RWPE2 (cell line): ENCODE measurements at regions not wholly inside any gene's neighbourhood (a gene's known extent, or its start where the extent isn't known, plus 50 kb on each side); places are given as distances from the start of the nearest gene placed in this dataset.
"Not testable (repeated sequence)": the region's sequence is repeated elsewhere in the genome, so short reads cannot be mapped to it uniquely, and the experiment has no call there.

Source experiments
- ATAC-seq: fragments of 200-7000 bp; cut with Tn5 transposase; 3 replicates; pipeline ENCODE4 v1.9.1; 2021; ENCODE audit warnings: low read depth
- DNase-seq: peaks from one replicate; pipeline ENCODE4 v3.0.0-alpha.2; 2020; ENCODE audit warnings: low spot score
- H3K27ac ChIP-seq: fragments of 450-650 bp; 2 replicates; pipeline ENCODE4 v1.5.1; 2017; ENCODE audit warnings: mild to moderate bottlenecking; ENCODE audit not compliant: poor library complexity, severe bottlenecking
- H3K27me3 ChIP-seq: fragments of 250-450 bp; sonication (Bioruptor Pico); 2 replicates; pipeline ENCODE4 v1.5.1; 2021; ENCODE audit warnings: mild to moderate bottlenecking, moderate library complexity; ENCODE audit not compliant: insufficient read depth, poor library complexity, severe bottlenecking
- H3K36me3 ChIP-seq: fragments of 250-450 bp; sonication (Bioruptor Pico); 2 replicates; pipeline ENCODE4 v1.5.1; 2020; ENCODE audit warnings: low read depth, mild to moderate bottlenecking, moderate library complexity
- H3K4me1 ChIP-seq: fragments of 250-450 bp; sonication (Bioruptor Pico); 2 replicates; pipeline ENCODE4 v1.5.1; 2021; ENCODE audit warnings: mild to moderate bottlenecking, moderate library complexity; ENCODE audit not compliant: insufficient read depth, poor library complexity, severe bottlenecking
- H3K4me3 ChIP-seq: fragments of 250-450 bp; sonication (Bioruptor Pico); 2 replicates; pipeline ENCODE4 v1.5.1; 2021; ENCODE audit warnings: mild to moderate bottlenecking, moderate library complexity; ENCODE audit not compliant: severe bottlenecking
- H3K9me3 ChIP-seq: fragments of 250-450 bp; sonication (Bioruptor Pico); 2 replicates; pipeline ENCODE4 v1.5.1; 2021; ENCODE audit warnings: mild to moderate bottlenecking, moderate library complexity; ENCODE audit not compliant: severe bottlenecking
- CTCF ChIP-seq: fragments of 450-650 bp; IDR thresholded peaks from one replicate; pipeline ENCODE4 v1.5.1; 2017; ENCODE audit warnings: mild to moderate bottlenecking, moderate library complexity; ENCODE audit not compliant: poor library complexity, severe bottlenecking

DNA sequence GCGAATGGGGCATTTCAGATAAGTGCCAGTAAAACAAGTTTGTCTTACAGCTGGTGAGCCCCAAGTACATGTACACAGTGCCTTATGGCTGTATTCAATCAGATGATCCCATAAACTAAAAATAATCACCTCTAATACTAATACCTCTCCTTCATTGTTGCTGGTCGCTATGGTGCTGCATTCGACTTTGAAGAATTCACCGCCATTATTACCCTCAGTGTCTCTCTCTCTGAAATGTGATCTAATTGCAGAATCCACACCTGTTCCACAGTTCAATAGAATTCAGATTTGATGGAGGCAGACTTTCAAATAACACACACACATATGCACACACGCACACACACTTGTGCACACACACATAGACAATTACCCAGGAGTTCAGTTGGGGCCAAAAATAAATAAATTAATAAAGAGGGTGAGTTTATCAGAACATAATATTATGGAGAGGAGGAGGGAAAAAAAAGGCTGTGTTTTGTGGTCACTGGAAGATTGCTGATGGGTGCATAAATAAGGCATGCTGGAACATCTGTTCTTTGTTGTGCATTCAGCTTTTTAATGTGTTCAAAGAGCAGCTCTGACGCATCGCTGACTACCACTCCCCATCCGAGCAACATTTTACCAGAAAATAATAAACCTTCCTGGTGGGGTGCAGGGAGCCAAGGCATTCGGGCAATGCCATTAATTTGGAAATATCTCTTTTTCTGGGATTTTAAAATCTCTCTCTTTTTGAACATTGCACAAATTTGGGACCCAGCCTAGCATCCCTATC is 235.7 kb downstream of the SATB1 start:
- DNase-seq (no peak), ATAC-seq (no peak)
- Histone ChIP-seq H3K27ac (no peak overlapping the region), H3K4me3 (no peak overlapping the region), H3K4me1 (peaks cover 8% of the 10 kb centered on the region), H3K9me3 (no peaks in the 10 kb centered on the region), H3K27me3 (no peaks in the 10 kb centered on the region), H3K36me3 (no peaks in the 10 kb centered on the region)
- TF ChIP-seq CTCF = no peak

- no peaks in the 10 kb centered on the region for H3K27me3 ChIP-seq
- H3K27ac ChIP-seq = no peak overlapping the region
- H3K4me3 ChIP-seq = no peak overlapping the region
- no peak for TF ChIP-seq CTCF
- H3K4me1 ChIP-seq = peaks cover 4% of the 10 kb centered on the region
- H3K36me3 ChIP-seq = no peaks in the 10 kb centered on the region
- DNase-seq = no peak
- no peak for ATAC-seq
- H3K9me3 ChIP-seq = no peaks in the 10 kb centered on the region
Measured at GRCh38 chr3:18188491-18188890, 236.6 kb downstream of the SATB1 start.

DNA sequence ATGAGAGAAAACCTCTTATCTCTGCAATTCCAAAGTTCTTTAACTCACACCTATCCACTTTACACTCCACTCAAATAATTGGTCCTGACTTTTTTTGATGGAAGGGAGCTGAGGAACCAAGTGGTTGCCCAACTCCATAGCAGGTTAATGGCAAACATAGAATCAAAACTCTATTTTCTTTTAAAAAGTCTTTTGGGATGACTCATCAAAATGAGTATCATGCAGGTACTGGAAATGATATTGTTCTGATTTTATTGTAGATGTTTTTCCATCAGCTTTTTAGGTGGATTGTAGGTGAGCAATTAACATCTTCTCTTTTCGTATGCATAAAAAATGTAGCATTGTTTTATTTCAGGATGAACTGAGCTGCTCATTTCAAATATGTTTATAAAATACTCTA is 239.5 kb downstream of the SATB1 start:
- Histone ChIP-seq H3K4me3 (no peak overlapping the region), H3K27ac (no peak overlapping the region), H3K36me3 (no peaks in the 10 kb centered on the region), H3K4me1 (peaks cover 4% of the 10 kb centered on the region), H3K9me3 (no peaks in the 10 kb centered on the region), H3K27me3 (no peaks in the 10 kb centered on the region)
- peak; percentile 14; the same call in 1 of the 3 replicates for ATAC-seq
- no peak for TF ChIP-seq CTCF
- DNase-seq = no peak

DNA sequence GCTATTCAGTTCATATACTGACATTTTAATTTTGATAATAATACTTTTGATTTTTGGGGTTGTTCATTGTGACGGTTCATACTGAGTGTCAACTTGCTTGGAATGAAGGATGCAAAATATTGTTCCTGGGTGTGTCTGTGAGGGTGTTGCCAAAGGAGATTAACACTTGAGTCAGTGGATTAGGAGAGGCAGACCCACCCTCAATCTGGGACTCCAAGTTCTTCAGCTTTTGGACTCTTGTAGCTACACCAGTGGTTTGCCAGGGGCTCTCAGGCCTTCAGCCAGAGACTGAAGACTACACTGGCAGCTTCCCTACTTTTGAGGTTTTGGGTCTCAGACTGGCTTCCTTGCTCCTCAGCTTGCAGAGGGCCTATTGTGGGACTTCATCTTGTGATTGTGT is 242.2 kb downstream of the SATB1 start:
- not testable (repeated sequence) for DNase-seq, H3K9me3 ChIP-seq, H3K4me1 ChIP-seq, H3K27ac ChIP-seq, H3K4me3 ChIP-seq, H3K27me3 ChIP-seq, H3K36me3 ChIP-seq, ATAC-seq

DNA sequence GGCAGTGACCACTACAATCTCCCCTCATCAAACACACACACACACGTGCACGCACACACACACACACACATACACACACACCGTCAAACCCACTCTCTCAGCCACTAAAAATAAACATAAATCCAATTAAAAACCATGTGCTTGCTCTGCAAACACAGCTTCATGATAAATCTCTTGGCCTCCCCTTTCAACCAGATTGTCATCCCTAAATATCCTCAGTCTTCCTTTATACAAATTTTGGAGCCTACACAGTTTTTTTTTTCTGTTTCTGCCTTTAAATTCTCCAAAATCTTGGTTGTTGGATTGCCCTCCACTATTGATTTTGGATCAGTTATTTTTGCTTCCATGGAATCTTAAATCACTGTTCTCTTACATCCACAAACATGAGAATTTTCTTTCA is 245.6 kb downstream of the SATB1 start:
- DNase-seq = no peak

More for the DNA sequence above, 245.6 kb downstream of the SATB1 start:
- no peaks in the 10 kb centered on the region for H3K9me3 ChIP-seq
- H3K4me1 ChIP-seq = peaks cover 6% of the 10 kb centered on the region
- no peak overlapping the region for H3K27ac ChIP-seq
- ATAC-seq = no peak
- no peak overlapping the region for H3K4me3 ChIP-seq
- no peaks in the 10 kb centered on the region for H3K36me3 ChIP-seq
- TF ChIP-seq CTCF = no peak
- no peaks in the 10 kb centered on the region for H3K27me3 ChIP-seq
